Sigmoid colon (tissue), 6 donors: ENCODE measurements at regions not wholly inside any gene's neighbourhood (a gene's known extent, or its start where the extent isn't known, plus 50 kb on each side); places are given as distances from the start of the nearest gene placed in this dataset.

ENCODE experiments used
- DNase-seq: peaks from one replicate; pipeline ENCODE4 v3.0.0-alpha.2; 2019
- H3K27ac ChIP-seq, 4 donors: fragments of 200-600 bp; sonication (generic); one replicate each; pipeline ENCODE4 v1.5.1; 2016 to 2019; ENCODE audit warnings: mild to moderate bottlenecking in 1 of 4
- H3K27me3 ChIP-seq, 3 donors: fragments of 200-600 bp; sonication (generic); one replicate each; pipeline ENCODE4 v1.5.1; 2019; ENCODE audit warnings: mild to moderate bottlenecking in 1 of 3
- H3K36me3 ChIP-seq, 4 donors: fragments of 200-600 bp; sonication (generic); one replicate each; pipeline ENCODE4 v1.5.1; 2016 to 2019
- H3K4me1 ChIP-seq, 4 donors: fragments of 200-600 bp; sonication (generic); one replicate each; pipeline ENCODE4 v1.5.1; 2017 to 2019
- H3K4me3 ChIP-seq, 4 donors: fragments of 200-600 bp; sonication (generic); one replicate each; pipeline ENCODE4 v1.5.1; 2017 to 2019; ENCODE audit warnings: mild to moderate bottlenecking in 2 of 4, moderate library complexity in 1 of 4
- H3K9me3 ChIP-seq, 4 donors: fragments of 200-600 bp in 3 of 4; sonication (generic) in 3 of 4; one replicate each; pipeline versions ENCODE4 v1.5.1 to v1.6.1; 2013 to 2019
- CTCF ChIP-seq, 4 experiments: fragments of 450-650 bp in 3 of 4; fragments of 200-600 bp in 1 of 4; IDR thresholded peaks; one replicate each; pipeline ENCODE4 v1.5.1; 2016 to 2019; ENCODE audit warnings: antibody characterized with exemption in 4 of 4, mild to moderate bottlenecking in 3 of 4, moderate library complexity in 2 of 4
- EP300 ChIP-seq, 4 donors: sonication (generic); formaldehyde crosslinking; IDR thresholded peaks; one replicate each; pipeline ENCODE4 v1.6.1; 2017; ENCODE audit warnings: antibody characterized with exemption in 4 of 4
- POLR2A ChIP-seq, 2 donors: fragments of 450-650 bp; IDR thresholded peaks; one replicate each; pipeline ENCODE4 v1.6.1; 2016; ENCODE audit warnings: antibody characterized with exemption in 2 of 2, mild to moderate bottlenecking in 2 of 2, moderate library complexity in 2 of 2
- POLR2AphosphoS5 ChIP-seq, 4 donors: sonication (generic); formaldehyde crosslinking; IDR thresholded peaks; one replicate each; pipeline ENCODE4 v1.6.1; 2017; ENCODE audit warnings: antibody characterized with exemption in 4 of 4
- WGBS, 2 donors: extraction: QIAGEN DNeasy Blood & Tissue Kit; methylation state at CpG; one replicate each; pipeline ENCODE4 v1.1.7; 2013; 5-methylcytosine and 5-hydroxymethylcytosine counted together
- intact Hi-C: fragments of 100-400 bp; cut with DNase I; formaldehyde crosslinking; loops from one replicate; pipeline ENCODE4 v1.15.1; 2023
- donor health status: healthy with polysubstance abuse.
- donor health status: healthy.

- Histone ChIP-seq H3K36me3 (no peaks in the 10 kb centered on the region), H3K4me1 (no peaks in the 10 kb centered on the region), H3K4me3 (no peak overlapping the region), H3K9me3 (no peaks in the 10 kb centered on the region), H3K27me3 (peaks cover 0 to 3% (median 0%) of the 10 kb centered on the region in 3 donors), H3K27ac (no peak overlapping the region)
- no peak for DNase-seq
- intact Hi-C loops = no loop called here
- WGBS, 2 donors = 61 to 86% methylated on average over 3 of the region's 3 CpGs
- TF ChIP-seq POLR2A (IDR thresholded peaks at IDR 0.05) (no peak), POLR2AphosphoS5 (IDR thresholded peaks at IDR 0.05) (no peak), EP300 (IDR thresholded peaks at IDR 0.05) (no peak), CTCF (IDR thresholded peaks at IDR 0.05) (no peak)
Measured at GRCh38 chr6:1054653-1055014, 257.3 kb upstream of the FOXQ1 start.

DNA sequence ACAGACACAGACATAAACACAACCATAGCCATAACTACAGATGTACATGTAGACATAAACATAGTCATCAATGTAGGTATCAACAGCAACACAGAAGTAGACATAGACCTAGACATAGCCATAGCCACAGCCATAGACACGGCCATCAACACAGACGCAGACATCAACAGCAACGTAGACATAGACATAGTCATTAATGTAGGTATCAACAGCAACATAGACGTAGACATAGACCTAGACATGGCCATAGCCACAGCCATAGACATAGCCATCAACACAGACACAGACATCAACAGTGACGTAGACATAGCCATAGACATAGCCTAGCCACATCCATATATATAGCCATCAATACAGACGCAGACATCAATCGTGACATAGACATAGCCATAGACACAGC is 258.3 kb upstream of the FOXQ1 start:
- no peaks in the 10 kb centered on the region for H3K36me3 ChIP-seq
- H3K27ac ChIP-seq = no peak overlapping the region
- no peaks in the 10 kb centered on the region for H3K9me3 ChIP-seq
- H3K4me3 ChIP-seq = no peak overlapping the region
- no peaks in the 10 kb centered on the region for H3K4me1 ChIP-seq
- 70 to 72% methylated on average over 7 of the region's 7 CpGs for WGBS, 2 donors
- TF ChIP-seq POLR2AphosphoS5 (IDR thresholded peaks at IDR 0.05) = no peak
- TF ChIP-seq EP300 (IDR thresholded peaks at IDR 0.05) = no peak
- TF ChIP-seq CTCF (IDR thresholded peaks at IDR 0.05) = no peak
- TF ChIP-seq POLR2A (IDR thresholded peaks at IDR 0.05) = no peak
- intact Hi-C loops = no loop called here
- H3K27me3 ChIP-seq = peaks cover 0 to 3% (median 0%) of the 10 kb centered on the region in 3 donors
- DNase-seq = no peak

DNA sequence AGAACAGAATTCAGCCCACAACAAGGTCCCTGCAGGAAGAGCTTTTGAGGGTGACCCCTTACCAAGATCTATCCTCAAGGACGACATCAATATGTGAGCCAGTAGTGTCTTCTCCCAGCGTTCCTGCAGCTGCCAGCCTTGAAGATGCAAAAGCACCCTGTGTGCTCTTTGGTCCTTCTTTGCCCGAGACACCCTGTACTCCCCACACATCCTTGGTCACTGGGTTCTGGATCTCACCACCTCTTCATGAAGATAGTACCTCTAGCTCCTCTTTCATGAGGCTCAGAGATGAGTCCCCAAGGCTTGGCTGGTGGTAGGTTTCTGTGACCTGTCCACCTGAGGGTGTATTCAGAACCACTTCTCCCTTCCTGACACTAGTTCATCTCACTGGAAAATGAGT is 259.6 kb upstream of the FOXQ1 start:
- H3K4me3 ChIP-seq = no peak overlapping the region
- TF ChIP-seq POLR2AphosphoS5 (IDR thresholded peaks at IDR 0.05) (no peak), EP300 (IDR thresholded peaks at IDR 0.05) (no peak), CTCF (IDR thresholded peaks at IDR 0.05) (no peak), POLR2A (IDR thresholded peaks at IDR 0.05) (no peak)
- H3K27ac ChIP-seq = no peak overlapping the region
- H3K4me1 ChIP-seq = no peaks in the 10 kb centered on the region
- no peaks in the 10 kb centered on the region for H3K9me3 ChIP-seq
- DNase-seq = no peak
- 90 to 92% methylated on average over 3 of the region's 3 CpGs for WGBS, 2 donors
- peaks cover 0 to 3% (median 0%) of the 10 kb centered on the region in 3 donors for H3K27me3 ChIP-seq
- intact Hi-C loops = no loop called here
- no peaks in the 10 kb centered on the region for H3K36me3 ChIP-seq

GRCh38 chr6:1049900-1050299 is 262.0 kb upstream of the FOXQ1 start:
- WGBS, 2 donors = 48 to 83% methylated on average over 5 of the region's 5 CpGs
- intact Hi-C loops = no loop called here
- Histone ChIP-seq H3K27me3 (peaks cover 0 to 11% (median 0%) of the 10 kb centered on the region in 3 donors), H3K4me3 (no peak overlapping the region), H3K27ac (no peak overlapping the region), H3K9me3 (no peaks in the 10 kb centered on the region), H3K36me3 (no peaks in the 10 kb centered on the region), H3K4me1 (no peaks in the 10 kb centered on the region)
- TF ChIP-seq POLR2AphosphoS5 (IDR thresholded peaks at IDR 0.05) (no peak), POLR2A (IDR thresholded peaks at IDR 0.05) (no peak), CTCF (IDR thresholded peaks at IDR 0.05) (no peak), EP300 (IDR thresholded peaks at IDR 0.05) (no peak)
- DNase-seq = no peak

DNA sequence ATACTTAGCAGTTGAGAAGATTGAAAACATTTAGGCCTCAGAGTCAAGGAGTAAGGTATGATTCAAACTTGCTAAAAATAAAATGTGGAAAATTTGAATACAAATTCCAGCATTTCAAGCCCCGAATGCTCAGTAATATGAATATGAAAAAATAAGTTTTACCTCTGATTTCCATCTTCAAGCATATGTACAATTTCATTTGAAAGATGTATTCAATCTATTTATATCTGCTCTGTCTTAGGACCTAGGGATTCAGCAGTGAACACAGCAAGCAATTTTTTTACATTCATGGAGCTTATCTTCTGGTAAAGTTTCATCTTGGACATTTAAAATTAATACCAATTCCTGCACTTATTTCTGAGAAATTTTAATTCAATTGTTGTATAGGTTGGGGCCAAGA is 262.7 kb upstream of the FOXQ1 start:
- intact Hi-C loops = no loop called here
- WGBS, 2 donors = 88 to 99% methylated on average over 1 of the region's 1 CpG
- H3K27ac ChIP-seq = no peak overlapping the region
- H3K9me3 ChIP-seq = no peaks in the 10 kb centered on the region
- no peak overlapping the region for H3K4me3 ChIP-seq
- no peaks in the 10 kb centered on the region for H3K36me3 ChIP-seq
- TF ChIP-seq POLR2AphosphoS5 (IDR thresholded peaks at IDR 0.05) (no peak), EP300 (IDR thresholded peaks at IDR 0.05) (no peak), CTCF (IDR thresholded peaks at IDR 0.05) (no peak), POLR2A (IDR thresholded peaks at IDR 0.05) (no peak)
- no peaks in the 10 kb centered on the region for H3K4me1 ChIP-seq
- H3K27me3 ChIP-seq = peaks cover 0 to 11% (median 0%) of the 10 kb centered on the region in 3 donors
- no peak for DNase-seq
